ENCODE measurements at regions not wholly inside any gene's neighbourhood (a gene's known extent, or its start where the extent isn't known, plus 50 kb on each side); places are given as distances from the start of the nearest gene placed in this dataset.
"Not testable (repeated sequence)": the region's sequence is repeated elsewhere in the genome, so short reads cannot be mapped to it uniquely, and the experiment has no call there.

GRCh38 chr7:106713452-106713851, 52.5 kb upstream of the CCDC71L start:
- not testable (repeated sequence) for DNase-seq

- DNase-seq = peak; percentile 70
These were observed 53.9 kb upstream of the CCDC71L start for GRCh38 chr7:106714590-106715442.

DNA sequence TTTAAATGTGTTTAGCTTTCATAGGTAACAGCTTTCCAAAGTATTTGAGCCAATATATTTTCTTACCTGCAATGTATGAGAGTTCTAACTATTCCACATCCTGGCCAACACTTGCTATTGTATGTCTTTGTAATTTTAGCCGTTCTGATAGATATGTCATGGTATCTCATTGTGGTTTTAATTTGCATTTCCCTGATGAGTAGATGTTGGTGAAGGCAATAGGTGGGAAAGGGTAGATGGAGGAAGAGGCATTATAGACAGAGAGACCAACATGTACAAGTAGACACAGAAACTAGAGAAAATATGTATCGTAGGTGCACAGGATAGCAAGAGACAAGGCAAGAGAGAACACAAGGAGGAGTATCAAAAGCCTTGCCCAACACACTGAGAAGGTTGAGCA, 54.8 kb upstream of the CCDC71L start:
- DNase-seq = no peak

DNA sequence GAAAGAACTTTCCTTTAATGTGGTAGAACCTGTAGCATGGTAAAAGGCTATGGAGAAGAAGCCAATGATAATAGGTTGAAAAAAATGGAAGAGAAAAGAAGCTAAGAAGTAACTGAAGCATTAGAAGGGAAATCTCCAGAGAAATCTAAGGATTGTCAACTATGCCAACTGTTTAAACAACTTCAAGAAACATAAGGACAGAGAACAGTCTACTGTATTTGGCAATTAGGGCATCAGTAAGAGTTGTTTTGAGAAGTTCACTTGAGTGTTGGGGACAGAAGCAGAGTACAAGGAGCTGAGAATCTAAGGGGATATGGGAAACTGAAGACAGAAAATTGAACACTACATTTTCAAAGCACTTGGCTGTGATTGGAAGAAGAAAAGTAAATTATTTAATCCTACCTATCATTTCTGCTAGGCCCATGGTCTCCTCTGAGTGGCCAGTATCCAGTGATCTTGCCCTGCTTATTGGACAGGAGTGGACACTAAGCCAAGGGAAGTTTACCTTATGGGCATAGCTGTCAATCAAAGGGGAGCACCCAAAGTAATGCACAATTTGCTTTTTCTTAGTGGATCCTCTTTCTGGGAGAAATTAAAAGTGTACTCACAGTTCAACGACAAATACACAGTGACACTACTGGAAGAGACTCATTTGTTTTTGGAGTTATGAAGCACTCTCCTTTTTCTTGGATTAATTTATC, 56.4 kb upstream of the CCDC71L start:
- DNase-seq = peak; percentile 72

DNA sequence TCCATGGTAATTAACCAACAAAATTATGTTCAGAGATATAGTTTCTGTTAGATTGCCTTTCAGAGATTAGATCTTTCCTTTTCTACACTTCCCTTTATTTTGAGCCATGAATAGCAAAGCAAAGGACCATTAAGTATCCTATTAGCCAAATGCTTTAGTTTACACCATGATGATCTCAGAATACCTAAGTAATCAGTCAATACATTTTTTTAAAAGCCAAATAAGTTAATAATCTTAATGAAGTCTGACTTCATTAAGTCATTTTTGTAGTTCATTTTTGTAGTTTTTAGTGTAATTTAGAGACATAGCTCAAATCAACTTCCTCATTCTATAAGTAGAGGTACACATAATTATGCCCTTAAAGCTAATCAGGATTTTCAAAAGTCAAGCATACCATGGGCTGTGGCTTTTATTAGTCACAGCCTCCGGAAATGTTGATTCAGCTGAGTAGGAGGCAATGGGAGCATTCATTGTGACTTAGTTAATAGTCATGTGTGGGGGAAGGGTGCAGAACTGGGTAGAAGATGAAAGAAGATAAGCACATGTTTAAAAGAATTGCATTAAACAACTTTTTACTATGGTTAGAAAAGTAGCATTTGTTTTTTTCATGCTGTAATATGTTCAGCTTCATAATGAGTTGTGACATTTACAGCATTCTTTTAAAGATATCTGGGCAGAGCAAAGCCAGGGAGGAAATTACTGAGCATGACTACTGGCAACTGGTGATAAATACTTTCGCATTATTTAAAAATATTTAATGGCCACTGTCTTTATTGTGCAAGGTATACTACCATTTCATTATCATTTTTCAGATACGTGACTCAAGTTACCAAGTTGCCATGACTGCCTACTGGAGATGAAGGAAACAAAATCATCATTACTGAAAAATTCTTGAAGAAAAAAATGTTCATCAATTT, 57.3 kb upstream of the CCDC71L start:
- peak; percentile 98 for DNase-seq

DNA sequence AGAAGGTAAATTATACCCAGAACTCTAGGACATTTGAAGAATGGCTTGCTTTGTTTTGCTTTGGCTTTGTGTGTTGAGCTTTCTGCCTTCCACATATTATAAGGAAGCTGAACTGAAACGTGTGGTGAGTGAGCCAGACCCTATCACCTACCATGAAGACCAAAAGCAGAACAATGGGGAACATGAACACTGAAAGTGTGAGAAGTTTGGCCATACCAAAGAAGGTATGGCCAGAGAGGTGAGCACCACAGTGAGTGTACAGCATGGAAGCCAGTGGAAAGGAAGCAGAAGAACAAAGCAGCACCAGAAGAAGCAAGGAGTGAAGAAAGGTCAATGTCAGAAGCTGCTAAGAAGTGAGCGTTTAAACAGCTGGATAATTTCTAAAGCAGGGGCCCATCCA, 59.7 kb upstream of the CCDC71L start:
- no peak for DNase-seq

- DNase-seq = peak; percentile 2
These were observed 61.1 kb upstream of the CCDC71L start for GRCh38 chr7:106721816-106722785.

DNA sequence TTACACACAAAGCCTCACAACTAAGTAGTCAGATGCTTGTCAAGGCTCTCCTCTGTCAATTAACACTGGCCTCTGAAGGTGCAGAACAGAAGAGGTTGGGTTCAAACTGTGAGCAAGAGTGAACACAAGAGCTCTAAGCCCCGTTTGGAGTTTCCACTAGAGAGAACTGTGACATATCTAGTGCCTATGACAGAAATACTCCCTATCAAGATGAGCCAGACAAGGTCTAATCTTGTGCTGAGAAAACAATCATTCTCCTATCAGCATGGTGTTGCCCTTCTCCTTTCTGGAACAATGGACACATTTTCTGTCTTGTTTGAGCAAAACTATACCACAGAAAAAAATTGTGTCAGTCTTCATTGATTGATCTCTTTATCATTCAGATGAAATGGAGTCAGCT, 62.4 kb upstream of the CCDC71L start:
- no peak for DNase-seq

DNA sequence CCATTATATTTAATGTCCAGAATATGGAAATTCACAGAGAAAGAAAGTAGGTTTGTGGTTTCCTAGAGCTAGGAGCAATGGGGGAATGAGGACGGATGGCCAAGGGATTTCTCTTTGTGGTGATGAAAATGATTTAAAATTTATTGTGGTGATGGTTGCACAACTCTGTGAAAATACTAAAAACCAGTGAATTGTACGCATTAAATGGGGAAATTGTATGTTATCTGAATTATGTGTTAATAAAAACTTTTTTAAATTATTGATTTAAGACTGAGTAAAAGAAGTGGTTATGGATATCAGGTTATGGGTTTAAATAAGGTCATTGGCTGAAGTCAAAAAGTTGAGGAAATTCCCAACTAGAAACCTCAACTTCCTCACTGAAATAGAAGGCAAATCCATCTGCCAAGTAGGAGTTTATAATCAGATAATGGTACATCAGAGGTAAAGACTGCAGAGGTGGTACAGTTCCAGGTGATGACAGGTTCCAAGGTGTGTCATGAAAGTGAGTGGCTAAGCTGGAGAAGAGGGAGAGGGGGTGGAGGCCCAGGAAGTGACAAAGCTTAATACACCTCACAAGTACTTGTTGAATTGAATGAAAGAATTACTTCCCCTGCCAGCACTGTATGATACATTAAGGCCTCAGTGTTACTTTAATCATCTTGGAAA, 68.9 kb upstream of the CCDC71L start:
- no peak for DNase-seq

- no peak for DNase-seq
These were observed 70.2 kb upstream of the CCDC71L start for GRCh38 chr7:106731187-106731586.

GRCh38 chr7:106731646-106732444, 70.9 kb upstream of the CCDC71L start:
- DNase-seq = peak; percentile 3

- DNase-seq = no peak
These were observed 74.7 kb upstream of the CCDC71L start for GRCh38 chr7:106735637-106736036.

DNA sequence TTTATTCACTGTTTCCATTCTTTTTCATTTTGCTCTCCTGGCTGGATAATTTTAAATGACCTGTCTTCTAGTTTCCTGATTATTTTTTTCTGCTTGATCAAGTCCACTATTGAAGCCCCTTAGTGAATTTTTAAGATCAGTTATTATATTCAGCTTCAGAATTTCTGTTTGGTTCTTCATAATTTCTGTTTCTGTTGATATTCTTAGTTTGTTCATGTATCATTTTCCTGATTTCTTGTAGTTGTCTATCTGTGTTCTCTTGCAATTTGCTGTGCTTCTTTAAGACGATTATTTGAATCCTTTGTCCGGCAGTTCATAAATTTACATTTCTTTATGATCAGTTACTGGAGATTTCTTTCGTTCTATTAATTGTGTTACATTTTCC, 75.2 kb upstream of the CCDC71L start:
- DNase-seq = no peak

GRCh38 chr7:106736508-106737201, 75.7 kb upstream of the CCDC71L start:
- DNase-seq = peak; percentile 71

DNA sequence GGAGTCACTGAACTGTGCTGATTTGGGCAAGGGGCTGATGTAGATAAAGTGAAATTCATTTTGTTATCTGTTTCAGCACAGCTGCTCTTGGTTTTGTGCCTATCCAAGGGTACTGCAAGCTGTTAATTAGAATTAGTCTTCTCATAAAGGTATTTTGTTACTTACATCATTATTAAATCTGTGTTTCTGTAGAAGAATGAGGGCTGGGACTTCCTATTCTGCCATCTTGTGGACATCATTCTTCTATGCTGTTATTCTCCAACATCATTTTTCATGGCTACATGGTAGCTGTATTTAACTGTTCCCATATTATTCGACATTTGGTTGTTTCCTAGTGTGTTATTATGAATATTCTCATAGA, 76.2 kb upstream of the CCDC71L start:
- peak; percentile 39 for DNase-seq

GRCh38 chr7:106740806-106741205, 79.8 kb upstream of the CCDC71L start:
- DNase-seq = no peak

GRCh38 chr7:106744563-106745091, 83.7 kb upstream of the CCDC71L start:
- DNase-seq = no peak

DNA sequence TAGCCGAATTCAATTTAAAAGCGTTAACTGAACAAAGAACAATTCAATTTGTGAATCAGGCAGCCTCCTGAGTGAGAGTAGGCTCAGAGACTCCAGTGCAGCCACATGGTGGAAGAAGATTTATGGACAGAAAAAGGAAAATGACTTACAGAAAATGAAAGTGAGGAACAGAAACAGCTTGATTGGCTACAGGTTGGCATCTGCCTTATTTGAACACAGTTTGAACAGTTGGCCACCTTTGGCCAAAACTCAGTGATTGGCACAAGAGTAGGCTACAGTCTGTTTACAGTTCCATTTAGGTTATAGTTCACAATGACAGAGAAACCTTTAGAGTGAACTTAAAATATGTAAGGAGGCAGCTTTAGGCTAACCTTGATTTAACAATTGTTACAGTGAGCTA, 86.3 kb upstream of the CCDC71L start:
- not testable (repeated sequence) for DNase-seq

DNA sequence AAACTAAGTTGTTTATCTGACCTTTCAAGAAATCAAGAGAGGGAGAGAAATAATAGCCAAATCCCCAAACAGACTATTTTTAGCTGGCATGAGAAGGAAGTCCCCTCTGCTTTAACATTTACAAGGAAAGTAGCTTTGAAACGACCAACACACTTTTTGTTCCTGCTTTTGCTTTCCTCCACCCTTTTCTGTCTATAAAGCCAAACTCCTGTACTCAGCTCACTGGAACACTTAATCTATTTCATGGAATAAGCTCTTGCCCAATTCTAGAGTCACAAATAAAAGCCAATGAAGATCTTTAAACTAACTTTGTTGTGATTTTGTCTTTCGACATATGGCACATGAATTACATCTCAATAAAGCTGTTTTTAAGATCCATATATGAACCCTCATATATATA, 86.8 kb upstream of the CCDC71L start:
- DNase-seq = no peak
